ENCODE measurements at regions not wholly inside any gene's neighbourhood (a gene's known extent, or its start where the extent isn't known, plus 50 kb on each side); places are given as distances from the start of the nearest gene placed in this dataset.

GRCh38 chr2:66802877-66803276 lies 368.0 kb downstream of the MEIS1 start:
- no peak for DNase-seq (ENCODE audit: low spot score)

DNA sequence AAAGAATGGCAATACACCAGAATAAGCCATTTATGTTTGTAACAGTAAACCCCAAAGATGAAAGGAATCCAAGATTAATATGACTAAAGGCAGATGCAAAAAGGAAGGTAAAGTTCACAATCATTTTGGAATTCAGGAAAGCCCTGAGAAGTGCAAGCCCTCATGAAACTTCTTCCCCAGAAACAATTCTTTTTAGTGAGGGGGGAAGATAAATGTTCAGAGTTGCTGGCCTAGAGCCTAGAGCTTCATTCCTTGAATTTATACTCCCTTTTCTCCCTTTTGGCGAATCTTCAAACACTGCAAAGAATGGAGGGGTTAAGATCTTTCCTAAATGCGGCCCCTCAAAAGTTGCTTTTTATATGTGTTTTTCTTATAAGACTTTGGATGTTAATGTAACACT lies 368.8 kb downstream of the MEIS1 start:
- DNase-seq (ENCODE audit: low spot score), result no peak

DNA sequence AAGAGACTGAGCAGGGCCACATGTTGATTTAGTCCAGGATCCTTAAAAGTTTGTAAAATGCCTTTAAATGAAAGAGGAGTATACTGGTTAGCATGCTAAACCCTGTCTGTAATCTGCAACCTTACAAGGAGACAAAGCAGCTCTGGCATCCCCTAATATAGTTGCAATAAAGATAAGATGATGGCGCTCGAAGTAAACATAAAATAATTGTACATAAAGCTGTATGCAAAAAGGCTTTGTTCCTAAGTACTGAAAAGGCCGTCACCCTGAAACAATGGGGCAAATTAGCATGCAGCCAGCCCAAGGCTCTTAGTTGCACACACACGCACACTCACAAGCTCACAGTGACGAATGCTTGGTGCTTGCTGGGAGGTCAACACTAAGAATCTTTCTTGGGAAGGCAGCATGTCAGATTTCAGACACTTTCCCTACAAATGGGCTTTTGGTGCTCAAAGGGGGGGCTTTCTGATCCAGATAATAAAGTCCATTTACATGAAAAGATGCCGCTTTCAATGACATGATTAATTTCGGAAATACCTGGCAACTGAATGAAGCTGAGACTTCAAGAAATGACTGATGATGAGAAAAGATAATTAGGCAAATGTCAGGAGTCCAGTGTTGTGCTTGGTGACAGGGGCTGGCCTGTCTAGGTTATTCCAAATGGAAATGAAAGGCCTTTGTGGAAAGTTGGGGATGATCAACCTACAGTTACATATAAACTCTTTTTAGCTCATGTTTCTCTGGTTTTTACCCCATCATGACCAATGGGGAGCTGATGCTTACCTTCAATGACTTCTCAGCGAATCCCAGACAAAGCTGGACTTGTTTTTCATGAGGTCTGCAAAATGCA lies 370.3 kb downstream of the MEIS1 start:
- DNase-seq (ENCODE audit: low spot score), result no peak

GRCh38 chr2:66805968-66806367 lies 371.0 kb downstream of the MEIS1 start:
- DNase-seq (ENCODE audit: low spot score), result no peak

- DNase-seq (ENCODE audit: low spot score), result no peak
Measured at GRCh38 chr2:66813525-66813924, 378.6 kb downstream of the MEIS1 start.

DNA sequence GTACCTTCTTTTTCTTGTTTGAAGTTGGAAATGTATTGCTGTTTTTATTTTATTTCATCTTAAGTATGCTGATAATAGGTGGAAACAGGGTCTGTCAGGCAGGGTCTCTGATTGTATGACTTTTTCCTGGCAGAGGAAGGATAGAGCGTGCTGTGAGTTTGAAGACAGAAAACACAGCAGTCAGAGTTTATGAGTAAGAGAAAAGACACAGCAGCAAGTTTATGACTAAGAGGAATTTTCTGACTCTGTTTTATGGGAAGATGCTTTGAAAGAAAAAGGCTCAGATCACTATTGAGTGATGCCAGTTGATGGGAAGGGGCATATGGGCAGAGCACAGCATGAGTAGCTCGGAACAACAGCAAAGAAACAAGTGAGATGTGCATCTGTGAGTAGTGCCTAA lies 379.1 kb downstream of the MEIS1 start:
- no peak for DNase-seq (ENCODE audit: low spot score)

GRCh38 chr2:66814916-66815315 lies 380.0 kb downstream of the MEIS1 start:
- no peak for DNase-seq (ENCODE audit: low spot score)

DNA sequence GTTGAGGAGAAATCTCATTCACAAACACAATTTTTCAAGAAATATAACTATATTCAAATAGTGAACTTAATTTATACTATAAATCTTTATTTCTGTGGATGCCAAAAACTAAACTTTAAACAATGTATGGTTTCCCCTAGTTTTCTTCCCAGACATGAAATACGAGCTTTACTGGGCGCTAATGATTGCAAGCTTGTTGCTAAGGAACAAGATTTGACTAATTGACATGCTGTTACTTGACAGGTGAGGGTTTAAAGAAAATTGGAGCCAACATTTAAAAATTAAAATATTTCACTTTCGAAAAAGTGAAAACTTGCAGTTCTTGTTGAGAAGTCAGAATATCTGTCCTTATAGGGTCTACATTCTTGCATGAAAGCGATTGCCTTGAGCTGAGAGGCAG lies 381.0 kb downstream of the MEIS1 start:
- no peak for DNase-seq (ENCODE audit: low spot score)

DNA sequence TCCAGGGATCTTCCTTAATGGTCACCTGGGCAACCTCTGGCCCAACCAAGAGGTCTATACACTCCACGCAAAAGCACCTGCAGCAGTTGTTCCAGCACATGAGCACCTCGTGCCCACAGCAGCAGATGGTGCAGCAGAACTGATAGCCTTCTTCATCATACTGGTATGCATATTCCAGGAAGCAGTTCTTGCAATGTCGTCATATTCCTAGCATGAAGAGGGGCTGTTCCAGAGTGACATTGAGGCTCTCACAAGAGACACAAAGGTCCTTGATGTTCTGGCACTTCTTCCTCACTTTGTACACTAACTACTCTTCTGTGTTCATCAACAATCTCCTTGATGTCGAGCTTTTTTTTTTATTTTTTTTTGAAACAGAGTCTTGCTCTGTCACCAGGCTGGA lies 386.2 kb downstream of the MEIS1 start:
- no peak for DNase-seq (ENCODE audit: low spot score)

GRCh38 chr2:66822186-66822585 lies 387.3 kb downstream of the MEIS1 start:
- no peak for DNase-seq (ENCODE audit: low spot score)

DNA sequence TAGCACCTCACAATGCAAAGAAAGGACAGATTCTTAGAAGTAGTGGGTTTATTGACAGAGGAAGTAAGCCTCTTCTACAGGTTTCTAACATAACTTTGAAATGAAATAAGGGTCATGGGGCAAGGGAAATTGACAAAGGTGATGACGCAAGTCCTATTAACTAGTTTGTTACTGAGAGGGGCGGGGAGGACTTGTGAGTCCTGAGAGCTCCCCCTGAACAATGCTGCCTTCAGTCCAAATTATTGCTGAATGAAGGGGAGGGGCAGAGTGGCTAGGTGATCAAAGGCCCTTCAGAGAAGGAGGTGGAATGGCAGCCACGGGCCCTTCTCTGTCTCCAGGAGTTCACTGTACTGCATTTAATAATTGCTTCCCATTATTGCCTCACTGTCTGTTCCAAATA lies 390.0 kb downstream of the MEIS1 start:
- no peak for DNase-seq (ENCODE audit: low spot score)

GRCh38 chr2:66827851-66828250 lies 392.9 kb downstream of the MEIS1 start:
- DNase-seq (ENCODE audit: low spot score), result no peak

- DNase-seq (ENCODE audit: low spot score), result no peak
Measured at GRCh38 chr2:66828876-66829275, 394.0 kb downstream of the MEIS1 start.

GRCh38 chr2:66830881-66831280 lies 396.0 kb downstream of the MEIS1 start:
- DNase-seq (ENCODE audit: low spot score), result no peak

- DNase-seq (ENCODE audit: low spot score), result no peak
Measured at GRCh38 chr2:66832646-66833435, 397.9 kb downstream of the MEIS1 start.

DNA sequence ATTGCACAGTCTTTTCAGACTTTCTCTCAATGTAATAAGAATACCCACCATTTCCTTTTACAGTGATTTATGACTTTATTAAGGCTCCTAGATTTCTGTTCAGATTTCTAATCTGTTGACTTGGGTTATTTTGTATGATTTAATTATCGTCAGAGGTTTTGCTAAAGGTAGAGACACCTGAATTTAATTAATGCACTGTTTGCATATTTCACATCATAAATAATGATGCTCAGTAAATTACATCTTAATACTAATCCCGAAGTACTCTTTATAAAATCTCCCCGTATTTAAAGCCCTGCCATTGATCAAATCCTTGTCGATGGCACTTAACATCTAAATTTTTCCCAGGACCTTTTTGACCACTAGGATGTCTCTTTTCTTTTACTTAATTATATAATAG lies 399.9 kb downstream of the MEIS1 start:
- DNase-seq (ENCODE audit: low spot score), result no peak

- no peak for DNase-seq (ENCODE audit: low spot score)
Measured at GRCh38 chr2:66836851-66837250, 401.9 kb downstream of the MEIS1 start.

DNA sequence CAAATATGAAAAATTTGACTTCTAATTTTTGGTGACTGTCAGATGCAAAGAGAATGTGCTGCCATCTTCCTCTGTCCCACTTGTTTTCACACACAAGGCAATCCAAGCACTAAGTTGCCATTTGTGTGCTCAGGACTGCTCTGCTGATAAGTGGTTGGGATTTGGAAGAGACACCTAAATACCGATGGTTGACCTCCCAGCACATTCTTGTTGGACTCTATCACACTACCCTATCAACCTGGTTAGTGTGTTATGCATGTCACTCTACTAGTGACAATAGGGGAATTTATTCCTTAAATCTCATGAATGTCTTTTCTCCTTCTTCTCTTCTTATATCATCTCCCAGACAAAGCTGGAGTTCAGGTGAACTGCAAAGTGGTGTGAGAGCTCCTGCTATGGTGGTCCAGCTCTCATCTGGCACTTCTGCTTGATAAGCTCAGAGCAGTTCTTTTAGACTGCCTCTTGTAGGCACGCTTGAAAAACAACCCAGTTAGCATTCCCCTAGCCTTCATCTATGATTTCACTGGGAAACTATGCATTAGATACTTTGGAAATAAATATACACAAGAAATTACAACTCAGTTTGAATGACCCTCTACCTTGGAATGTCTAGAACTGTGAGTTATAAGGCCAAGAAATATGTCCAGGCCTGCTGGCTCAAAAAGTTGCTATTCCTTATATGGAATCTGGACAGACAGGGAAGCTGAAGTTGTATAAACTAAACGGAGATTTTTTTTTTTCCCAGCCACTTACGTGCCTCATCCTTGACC lies 404.8 kb downstream of the MEIS1 start:
- no peak for DNase-seq (ENCODE audit: low spot score)

GRCh38 chr2:66840321-66841002 lies 405.5 kb downstream of the MEIS1 start:
- no peak for DNase-seq (ENCODE audit: low spot score)

DNA sequence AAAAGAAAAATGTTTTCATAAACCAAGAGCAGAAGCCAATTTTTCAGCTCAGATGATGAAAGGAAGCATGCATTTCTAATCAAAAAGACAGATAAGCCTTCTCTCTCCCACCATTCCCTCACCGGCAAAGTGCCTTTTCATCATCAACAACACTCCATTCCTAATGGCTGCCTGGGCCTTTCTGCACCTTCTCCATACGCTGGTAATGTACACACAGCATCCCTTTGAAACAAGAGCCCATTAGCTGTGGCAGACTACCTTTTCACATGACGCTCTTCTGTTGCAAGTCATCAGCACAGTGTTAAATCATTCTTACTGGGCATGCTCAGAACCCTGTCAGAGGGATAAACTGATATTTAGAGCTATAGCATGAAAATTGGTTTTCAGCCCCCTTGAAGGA lies 408.9 kb downstream of the MEIS1 start:
- no peak for DNase-seq (ENCODE audit: low spot score)

GRCh38 chr2:66845307-66845706 lies 410.4 kb downstream of the MEIS1 start:
- DNase-seq (ENCODE audit: low spot score), result no peak

DNA sequence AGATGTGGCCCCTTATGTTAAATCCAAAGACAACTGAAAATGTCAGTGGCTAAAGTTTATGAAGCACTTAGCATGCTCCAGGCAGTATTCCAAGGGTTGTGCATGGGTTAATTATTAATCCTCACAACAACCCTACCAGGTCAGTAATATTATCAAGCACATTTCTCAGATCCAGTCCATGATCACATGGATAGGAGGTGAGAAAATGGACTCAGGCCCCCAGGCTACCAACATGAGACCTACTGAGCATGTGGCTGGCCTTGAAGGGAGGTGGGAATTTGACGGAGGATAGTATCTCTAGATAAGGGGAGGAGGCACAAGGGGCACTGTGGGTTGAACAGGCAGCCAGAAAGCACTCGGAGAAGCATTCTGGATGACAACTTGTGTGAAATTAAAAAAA lies 412.0 kb downstream of the MEIS1 start:
- no peak for DNase-seq (ENCODE audit: low spot score)

Data from ureter (tissue), 1 donor.